ENCODE measurements at regions not wholly inside any gene's neighbourhood (a gene's known extent, or its start where the extent isn't known, plus 50 kb on each side); places are given as distances from the start of the nearest gene placed in this dataset.

- Histone ChIP-seq H3K27ac (replicated peaks) (no peak overlapping the region), H3K4me3 (replicated peaks; ENCODE audit: insufficient read depth, low read length) (no peak overlapping the region), H3K27me3 (ENCODE audit: insufficient read depth, poor library complexity, severe bottlenecking) (no peaks in the 10 kb centered on the region)
- TF ChIP-seq POLR2AphosphoS5 (IDR thresholded peaks at IDR 0.05; ENCODE audit: low read depth) (no peak), REST (IDR thresholded peaks at IDR 0.05; ENCODE audit: insufficient replicate concordance, low read depth) (no peak), SPI1 (IDR thresholded peaks at IDR 0.05; ENCODE audit: borderline replicate concordance, low read depth) (no peak), GABPA (IDR thresholded peaks at IDR 0.05; ENCODE audit: low read depth) (no peak)
- TF ChIP-seq, protein P1, sequence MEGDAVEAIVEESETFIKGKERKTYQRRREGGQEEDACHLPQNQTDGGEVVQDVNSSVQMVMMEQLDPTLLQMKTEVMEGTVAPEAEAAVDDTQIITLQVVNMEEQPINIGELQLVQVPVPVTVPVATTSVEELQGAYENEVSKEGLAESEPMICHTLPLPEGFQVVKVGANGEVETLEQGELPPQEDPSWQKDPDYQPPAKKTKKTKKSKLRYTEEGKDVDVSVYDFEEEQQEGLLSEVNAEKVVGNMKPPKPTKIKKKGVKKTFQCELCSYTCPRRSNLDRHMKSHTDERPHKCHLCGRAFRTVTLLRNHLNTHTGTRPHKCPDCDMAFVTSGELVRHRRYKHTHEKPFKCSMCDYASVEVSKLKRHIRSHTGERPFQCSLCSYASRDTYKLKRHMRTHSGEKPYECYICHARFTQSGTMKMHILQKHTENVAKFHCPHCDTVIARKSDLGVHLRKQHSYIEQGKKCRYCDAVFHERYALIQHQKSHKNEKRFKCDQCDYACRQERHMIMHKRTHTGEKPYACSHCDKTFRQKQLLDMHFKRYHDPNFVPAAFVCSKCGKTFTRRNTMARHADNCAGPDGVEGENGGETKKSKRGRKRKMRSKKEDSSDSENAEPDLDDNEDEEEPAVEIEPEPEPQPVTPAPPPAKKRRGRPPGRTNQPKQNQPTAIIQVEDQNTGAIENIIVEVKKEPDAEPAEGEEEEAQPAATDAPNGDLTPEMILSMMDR (IDR thresholded peaks at IDR 0.05; ENCODE audit: insufficient read depth, low read length): no peak
- DNase-seq (ENCODE audit: low read depth in 1 of 2, low spot score in 1 of 2): no peak
Observed at GRCh38 chr5:115463983-115464382, 80.6 kb downstream of the FEM1C start.

DNA sequence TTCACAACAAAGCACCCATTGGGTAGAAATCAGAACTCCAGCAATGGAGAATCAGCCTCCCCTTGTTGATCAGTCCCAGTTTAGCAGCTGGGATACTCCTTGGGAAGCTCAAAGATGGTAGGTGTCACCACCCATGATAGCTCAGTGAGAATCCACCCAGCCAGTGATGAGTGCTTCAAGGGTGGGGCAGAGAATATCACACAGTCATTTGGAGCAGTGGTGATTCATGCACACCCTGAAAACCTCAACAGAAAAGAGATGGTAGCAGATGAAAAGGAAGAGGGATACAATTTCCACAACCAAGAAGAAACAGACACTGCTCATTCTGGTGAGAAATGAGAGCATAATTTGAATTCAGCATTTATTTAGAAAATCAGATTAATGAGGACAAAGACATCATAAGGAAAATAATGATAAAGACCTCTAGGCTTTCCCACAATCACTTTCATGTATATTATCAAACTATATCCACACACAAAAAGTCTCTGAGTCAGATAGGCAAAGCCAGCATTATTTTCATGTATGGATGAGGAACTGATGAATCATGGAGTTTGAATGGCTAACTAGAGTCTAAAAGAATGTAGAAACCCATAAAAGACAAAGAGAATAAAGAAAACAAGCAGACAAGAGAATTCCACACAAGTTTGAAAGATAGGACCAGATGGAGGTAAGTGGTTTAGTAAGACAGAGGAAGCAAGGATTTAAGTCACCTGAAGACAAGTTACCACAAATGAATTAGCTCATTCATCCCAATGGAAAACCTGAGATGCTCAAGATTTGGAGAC, 82.9 kb downstream of the FEM1C start:
- no peak for DNase-seq (ENCODE audit: low read depth in 1 of 2, low spot score in 1 of 2)
- no peaks in the 10 kb centered on the region for H3K27me3 ChIP-seq (ENCODE audit: insufficient read depth, poor library complexity, severe bottlenecking)
- no peak overlapping the region for H3K4me3 ChIP-seq (replicated peaks; ENCODE audit: insufficient read depth, low read length)
- TF ChIP-seq REST (IDR thresholded peaks at IDR 0.05; ENCODE audit: insufficient replicate concordance, low read depth) (no peak), SPI1 (IDR thresholded peaks at IDR 0.05; ENCODE audit: borderline replicate concordance, low read depth) (no peak), GABPA (IDR thresholded peaks at IDR 0.05; ENCODE audit: low read depth) (no peak), POLR2AphosphoS5 (IDR thresholded peaks at IDR 0.05; ENCODE audit: low read depth) (no peak)
- TF ChIP-seq, protein P1 (IDR thresholded peaks at IDR 0.05; ENCODE audit: insufficient read depth, low read length): no peak
- H3K27ac ChIP-seq (replicated peaks): no peak overlapping the region

DNA sequence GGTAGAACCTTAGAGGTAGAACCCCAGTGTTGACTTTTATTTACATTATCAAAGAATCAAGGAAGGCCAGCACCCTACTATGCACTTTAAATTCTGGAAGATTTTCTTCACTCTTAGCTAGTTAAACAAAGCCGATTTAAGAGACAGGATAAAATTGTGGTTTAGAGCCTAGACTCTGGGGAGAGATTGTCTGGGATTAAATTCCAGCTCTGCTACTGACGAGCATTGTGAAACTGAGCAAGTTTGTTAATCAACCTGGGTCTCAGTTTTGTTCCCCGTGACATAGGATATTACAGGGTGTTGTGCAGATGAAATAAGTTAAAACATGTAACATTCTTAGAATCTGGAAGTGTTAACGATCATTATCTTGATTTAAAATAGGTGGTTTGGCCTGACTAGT, 83.5 kb downstream of the FEM1C start:
- DNase-seq (ENCODE audit: low read depth in 1 of 2, low spot score in 1 of 2): no peak
- Histone ChIP-seq H3K27ac (replicated peaks) (no peak overlapping the region), H3K4me3 (replicated peaks; ENCODE audit: insufficient read depth, low read length) (no peak overlapping the region), H3K27me3 (ENCODE audit: insufficient read depth, poor library complexity, severe bottlenecking) (no peaks in the 10 kb centered on the region)
- TF ChIP-seq GABPA (IDR thresholded peaks at IDR 0.05; ENCODE audit: low read depth) (no peak), REST (IDR thresholded peaks at IDR 0.05; ENCODE audit: insufficient replicate concordance, low read depth) (no peak), POLR2AphosphoS5 (IDR thresholded peaks at IDR 0.05; ENCODE audit: low read depth) (no peak), SPI1 (IDR thresholded peaks at IDR 0.05; ENCODE audit: borderline replicate concordance, low read depth) (no peak)
- TF ChIP-seq, protein P1 (IDR thresholded peaks at IDR 0.05; ENCODE audit: insufficient read depth, low read length): no peak
